ENCODE measurements at regions not wholly inside any gene's neighbourhood (a gene's known extent, or its start where the extent isn't known, plus 50 kb on each side); places are given as distances from the start of the nearest gene placed in this dataset.

DNA sequence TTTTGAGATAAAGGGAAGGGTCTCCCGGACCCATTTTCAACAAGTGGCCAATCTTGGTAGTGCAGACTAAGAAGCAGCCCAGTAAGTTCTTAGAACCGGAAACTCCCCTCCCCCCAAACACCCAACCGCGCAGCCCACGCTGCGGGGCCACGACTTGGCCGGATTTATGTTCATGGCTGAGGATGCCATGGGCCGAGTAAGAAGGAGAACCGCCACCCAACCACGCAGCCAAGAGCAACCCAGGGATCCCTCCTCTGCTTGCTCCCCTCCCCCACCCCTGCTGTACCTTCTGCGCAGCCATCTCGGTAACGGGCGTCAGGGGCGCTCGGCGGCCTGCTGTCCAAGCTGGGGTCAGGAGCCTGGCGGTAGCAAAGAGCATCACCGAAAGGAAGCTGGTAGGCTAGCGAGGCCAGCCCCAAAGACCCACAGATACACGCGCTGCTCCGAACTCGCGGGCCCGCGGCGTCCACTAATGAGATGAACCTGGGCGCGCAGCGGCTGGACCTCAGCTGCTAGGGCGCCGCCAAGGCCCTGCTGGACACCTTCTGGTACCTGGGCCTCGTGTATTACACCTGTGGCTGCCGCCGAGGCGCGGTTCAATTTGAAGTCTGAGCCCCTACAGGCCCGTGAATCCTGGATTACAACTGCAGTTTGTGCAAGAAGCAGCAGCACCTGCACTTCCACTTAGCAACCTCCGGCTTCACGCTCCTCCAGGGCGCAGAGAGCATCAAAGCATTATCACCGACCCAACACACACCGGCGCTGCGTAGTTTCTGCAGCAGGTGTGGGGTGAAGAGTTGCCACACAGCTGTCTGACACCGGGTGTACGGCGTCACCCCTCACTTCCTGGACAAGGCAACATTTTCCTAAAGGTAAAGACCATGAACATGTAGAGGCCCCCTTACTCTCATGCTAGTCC lies 63.4 kb downstream of the NUDT10 start:
- TF ChIP-seq, protein P1, sequence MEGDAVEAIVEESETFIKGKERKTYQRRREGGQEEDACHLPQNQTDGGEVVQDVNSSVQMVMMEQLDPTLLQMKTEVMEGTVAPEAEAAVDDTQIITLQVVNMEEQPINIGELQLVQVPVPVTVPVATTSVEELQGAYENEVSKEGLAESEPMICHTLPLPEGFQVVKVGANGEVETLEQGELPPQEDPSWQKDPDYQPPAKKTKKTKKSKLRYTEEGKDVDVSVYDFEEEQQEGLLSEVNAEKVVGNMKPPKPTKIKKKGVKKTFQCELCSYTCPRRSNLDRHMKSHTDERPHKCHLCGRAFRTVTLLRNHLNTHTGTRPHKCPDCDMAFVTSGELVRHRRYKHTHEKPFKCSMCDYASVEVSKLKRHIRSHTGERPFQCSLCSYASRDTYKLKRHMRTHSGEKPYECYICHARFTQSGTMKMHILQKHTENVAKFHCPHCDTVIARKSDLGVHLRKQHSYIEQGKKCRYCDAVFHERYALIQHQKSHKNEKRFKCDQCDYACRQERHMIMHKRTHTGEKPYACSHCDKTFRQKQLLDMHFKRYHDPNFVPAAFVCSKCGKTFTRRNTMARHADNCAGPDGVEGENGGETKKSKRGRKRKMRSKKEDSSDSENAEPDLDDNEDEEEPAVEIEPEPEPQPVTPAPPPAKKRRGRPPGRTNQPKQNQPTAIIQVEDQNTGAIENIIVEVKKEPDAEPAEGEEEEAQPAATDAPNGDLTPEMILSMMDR (conservative IDR thresholded peaks at IDR 0.05; ENCODE audit: low read depth, low read length), result peak; percentile 42; the same call in 1 of the 2 replicates
- TF ChIP-seq EZH2 (IDR thresholded peaks at IDR 0.05; ENCODE audit: borderline replicate concordance, low read depth, low read length, poor library complexity, severe bottlenecking), result no peak
